Ovary (tissue), 7 donors: ENCODE measurements at regions not wholly inside any gene's neighbourhood (a gene's known extent, or its start where the extent isn't known, plus 50 kb on each side); places are given as distances from the start of the nearest gene placed in this dataset.

Experiments
- DNase-seq, 5 donors: peaks; one replicate each; pipeline ENCODE4 v3.0.0-alpha.2; 2019 to 2020
- H3K27ac ChIP-seq, 2 donors: fragments of 200-600 bp; one replicate each; pipeline versions ENCODE4 v1.5.1 to v1.8.0; 2019 to 2022
- H3K27me3 ChIP-seq: fragments of 200-600 bp; one replicate; pipeline ENCODE4 v1.8.0; 2022
- H3K36me3 ChIP-seq: fragments of 200-600 bp; sonication (generic); one replicate; pipeline ENCODE4 v1.5.1; 2019
- H3K4me1 ChIP-seq: one replicate; pipeline ENCODE4 v1.8.1; 2013; ENCODE audit warnings: mild to moderate bottlenecking, moderate library complexity; ENCODE audit not compliant: insufficient read depth
- H3K4me3 ChIP-seq: fragments of 200-600 bp; sonication (generic); one replicate; pipeline ENCODE4 v1.5.1; 2017
- H3K9me3 ChIP-seq, 2 donors: fragments of 200-600 bp in 1 of 2; sonication (generic) in 1 of 2; one replicate each; pipeline versions ENCODE4 v1.5.1 to v1.8.1; 2013 to 2019; ENCODE audit warnings: mild to moderate bottlenecking in 1 of 2, moderate library complexity in 1 of 2
- CTCF ChIP-seq, 3 donors: fragments of 450-650 bp in 2 of 3; fragments of 200-600 bp in 1 of 3; IDR thresholded peaks; one replicate each; pipeline versions ENCODE4 v1.5.1 to v1.8.0; 2016 to 2022; ENCODE audit warnings: antibody characterized with exemption in 3 of 3, mild to moderate bottlenecking in 1 of 3
- EP300 ChIP-seq: sonication (generic); formaldehyde crosslinking; IDR thresholded peaks from one replicate; pipeline ENCODE4 v1.6.1; 2017; ENCODE audit warnings: antibody characterized with exemption
- POLR2A ChIP-seq: fragments of 450-650 bp; IDR thresholded peaks from one replicate; pipeline ENCODE4 v1.6.1; 2017; ENCODE audit warnings: antibody characterized with exemption, mild to moderate bottlenecking, moderate library complexity
- whole genome bisulfite sequencing, 3 donors: extraction: QIAGEN DNeasy Blood & Tissue Kit in 1 of 3; methylation state at CpG; one replicate each; pipeline versions ENCODE4 v1.1.5 to v1.1.7; 2013 to 2017; 5-methylcytosine and 5-hydroxymethylcytosine counted together
- intact Hi-C, 4 donors: fragments of 100-400 bp; cut with DNase I; formaldehyde crosslinking; loops; one replicate each; pipeline versions ENCODE4 v1.11.0 to v1.15.1; 2022 to 2023
- donor health status: DM: no; HTN: no; CAD: no; lungs with moderate emphysema.
- donor health status: DM: no; HTN: no; CAD: no.
- donor health status: Bipolar disorder and iron deficiency.
- donor health status: DM: no; HTN: no; CAD: no.
- donor health status: DM: yes; HTN: yes; CAD: no.

- intact Hi-C loops: no loop called here
- H3K27ac ChIP-seq: no peak overlapping the region
- no peaks in the 10 kb centered on the region for H3K4me1 ChIP-seq
- TF ChIP-seq EP300 (no peak), POLR2A (no peak), CTCF (IDR thresholded peaks at IDR 0.05) (no peak)
- DNase-seq: no peak
- no peaks in the 10 kb centered on the region for H3K9me3 ChIP-seq
- no peaks in the 10 kb centered on the region for H3K27me3 ChIP-seq
- no peak overlapping the region for H3K4me3 ChIP-seq
- no peaks in the 10 kb centered on the region for H3K36me3 ChIP-seq
Observed at GRCh38 chr10:20623546-20623945, 273.6 kb downstream of the NEBL start.

DNA sequence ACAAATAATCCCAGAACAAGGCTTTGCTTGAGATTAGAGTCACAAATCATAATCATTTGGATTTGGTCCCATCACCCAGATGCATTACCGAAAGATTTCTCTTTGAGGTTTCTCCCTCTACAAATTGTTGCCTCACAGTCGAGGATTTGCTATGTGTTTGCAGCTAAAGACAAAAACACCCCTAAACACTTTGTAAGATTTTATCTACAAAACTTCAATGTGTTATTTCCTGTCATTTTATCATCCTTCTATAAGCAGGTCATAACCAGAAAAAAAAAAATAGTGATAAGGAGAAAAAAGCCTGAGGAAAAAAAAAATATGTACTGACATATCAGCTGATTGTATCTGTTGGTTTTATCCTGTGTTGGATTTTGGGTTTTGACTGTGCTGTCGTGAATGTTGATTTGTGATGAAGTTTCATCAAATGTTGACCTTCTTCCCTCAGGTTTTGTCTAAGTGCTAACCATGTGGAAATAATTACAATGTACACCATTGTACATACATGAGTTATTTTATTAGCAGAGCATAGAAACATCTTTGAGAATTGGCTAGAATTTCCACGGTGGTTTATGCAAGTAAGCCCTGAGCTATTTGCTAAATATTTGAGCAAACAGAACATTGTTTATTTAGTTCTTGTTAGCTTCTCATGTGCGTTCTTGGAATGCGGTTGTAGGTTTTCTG, 274.4 kb downstream of the NEBL start:
- no peak for TF ChIP-seq EP300
- TF ChIP-seq POLR2A: no peak
- no peak for TF ChIP-seq CTCF (IDR thresholded peaks at IDR 0.05)
- no peaks in the 10 kb centered on the region for H3K9me3 ChIP-seq
- intact Hi-C loops: no loop called here
- H3K27ac ChIP-seq: no peak overlapping the region
- no peaks in the 10 kb centered on the region for H3K36me3 ChIP-seq
- H3K4me1 ChIP-seq: no peaks in the 10 kb centered on the region
- WGBS, 3 donors: 12 to 24% (median 12%) methylated on average over 6 of the region's 6 CpGs
- H3K27me3 ChIP-seq: no peaks in the 10 kb centered on the region
- no peak overlapping the region for H3K4me3 ChIP-seq
- no peak for DNase-seq

GRCh38 chr10:20620981-20621380, 276.1 kb downstream of the NEBL start:
- no peak for DNase-seq
- Histone ChIP-seq H3K27me3 (no peaks in the 10 kb centered on the region), H3K9me3 (no peaks in the 10 kb centered on the region), H3K36me3 (no peaks in the 10 kb centered on the region), H3K27ac (no peak overlapping the region), H3K4me3 (no peak overlapping the region), H3K4me1 (no peaks in the 10 kb centered on the region)
- TF ChIP-seq POLR2A: no peak
- TF ChIP-seq EP300: no peak
- TF ChIP-seq CTCF (IDR thresholded peaks at IDR 0.05): no peak
- intact Hi-C loops: no loop called here
- 85 to 94% (median 88%) methylated on average over 2 of the region's 2 CpGs for WGBS, 3 donors

- no peak for DNase-seq
- no peaks in the 10 kb centered on the region for H3K9me3 ChIP-seq
- no peak overlapping the region for H3K4me3 ChIP-seq
- H3K4me1 ChIP-seq: no peaks in the 10 kb centered on the region
- no peaks in the 10 kb centered on the region for H3K27me3 ChIP-seq
- H3K27ac ChIP-seq: no peak overlapping the region
- WGBS, 3 donors: 88 to 93% (median 88%) methylated on average over 3 of the region's 3 CpGs
- no peaks in the 10 kb centered on the region for H3K36me3 ChIP-seq
- intact Hi-C loops: no loop called here
- TF ChIP-seq EP300 (no peak), POLR2A (no peak), CTCF (IDR thresholded peaks at IDR 0.05) (no peak)
Observed at GRCh38 chr10:20618011-20618547, 279.0 kb downstream of the NEBL start.
